Body of pancreas (tissue), 4 donors: ENCODE measurements at regions not wholly inside any gene's neighbourhood (a gene's known extent, or its start where the extent isn't known, plus 50 kb on each side); places are given as distances from the start of the nearest gene placed in this dataset.

ENCODE experiments used
- ATAC-seq: fragments of 150-250 bp; one replicate; pipeline ENCODE4 v1.9.1; 2016
- DNase-seq, 4 donors: peaks; one replicate each; pipeline ENCODE4 v3.0.0-alpha.2; 2019
- H3K27ac ChIP-seq, 4 donors: fragments of 200-600 bp; sonication (generic); 1 replicate in 3 of 4; 2 replicates in 1 of 4; pipeline versions ENCODE4 v1.5.1 to v1.6.1; 2016 to 2019; ENCODE audit warnings: mild to moderate bottlenecking in 1 of 4, mixed read lengths in 1 of 4, moderate library complexity in 1 of 4
- H3K27me3 ChIP-seq, 2 donors: fragments of 200-600 bp; sonication (generic); one replicate each; pipeline ENCODE4 v1.6.0; 2016; ENCODE audit warnings: mild to moderate bottlenecking in 1 of 2
- H3K36me3 ChIP-seq, 2 donors: fragments of 200-600 bp; sonication (generic); replicated peaks in 1 of 2; 2 replicates each; pipeline ENCODE4 v1.5.1; 2016; ENCODE audit warnings: low read depth in 2 of 2; ENCODE audit not compliant: insufficient read depth in 1 of 2
- H3K4me1 ChIP-seq: fragments of 200-600 bp; sonication (generic); one replicate; pipeline ENCODE4 v1.6.0; 2016
- H3K4me3 ChIP-seq, 2 donors: fragments of 200-600 bp; sonication (generic); 1 replicate in 1 of 2; 2 replicates in 1 of 2; pipeline ENCODE4 v1.5.1; 2016 to 2019
- H3K9me3 ChIP-seq, 3 donors: fragments of 200-600 bp; sonication (generic); 1 replicate in 2 of 3; 2 replicates in 1 of 3; pipeline ENCODE4 v1.5.1; 2016
- CTCF ChIP-seq, 7 experiments: fragments of 450-650 bp in 4 of 7; fragments of 200-600 bp in 3 of 7; sonication (generic) in 3 of 7; IDR thresholded peaks; one replicate each; pipeline ENCODE4 v1.5.1; 2016 to 2019; ENCODE audit warnings: antibody characterized with exemption in 7 of 7
- POLR2A ChIP-seq, 3 donors: fragments of 450-650 bp; IDR thresholded peaks; one replicate each; pipeline ENCODE4 v1.6.1; 2016; ENCODE audit warnings: antibody characterized with exemption in 3 of 3, mild to moderate bottlenecking in 2 of 3
- WGBS, 2 donors: methylation state at CpG; one replicate each; pipeline ENCODE4 v1.1.5; 2017; 5-methylcytosine and 5-hydroxymethylcytosine counted together
- intact Hi-C: fragments of 100-400 bp; cut with DNase I; formaldehyde crosslinking; loops from one replicate; pipeline ENCODE4 v1.15.1; 2023

- WGBS, 2 donors, result 51 to 66% methylated on average over 4 of the region's 4 CpGs
- no peak for DNase-seq
Observed at GRCh38 chr11:122062763-122063162, 53.3 kb downstream of the BLID start.

GRCh38 chr11:122059565-122059964, 56.5 kb downstream of the BLID start:
- Histone ChIP-seq H3K27me3 (no peaks in the 10 kb centered on the region), H3K27ac (no peak overlapping the region), H3K4me3 (no peak overlapping the region), H3K4me1 (no peaks in the 10 kb centered on the region), H3K36me3 (no peaks in the 10 kb centered on the region), H3K9me3 (no peaks in the 10 kb centered on the region)
- intact Hi-C loops, result no loop called here
- TF ChIP-seq POLR2A (IDR thresholded peaks at IDR 0.05), result no peak
- TF ChIP-seq CTCF (IDR thresholded peaks at IDR 0.05), result no peak
- DNase-seq (no peak), ATAC-seq (no peak)

More at GRCh38 chr11:122062763-122063162, 53.3 kb downstream of the BLID start:
- no peak for TF ChIP-seq POLR2A (IDR thresholded peaks at IDR 0.05)
- no peak for TF ChIP-seq CTCF (IDR thresholded peaks at IDR 0.05)
- no peak overlapping the region for H3K27ac ChIP-seq
- intact Hi-C loops, result no loop called here
- no peaks in the 10 kb centered on the region for H3K36me3 ChIP-seq
- no peak for ATAC-seq
- no peak overlapping the region for H3K4me3 ChIP-seq
- no peaks in the 10 kb centered on the region for H3K4me1 ChIP-seq
- no peaks in the 10 kb centered on the region for H3K9me3 ChIP-seq
- no peaks in the 10 kb centered on the region for H3K27me3 ChIP-seq

GRCh38 chr11:122050021-122050690, 65.9 kb downstream of the BLID start:
- intact Hi-C loops, result no loop called here
- H3K27ac ChIP-seq, result no peak overlapping the region
- no peak for DNase-seq
- no peaks in the 10 kb centered on the region for H3K4me1 ChIP-seq
- H3K9me3 ChIP-seq, result no peaks in the 10 kb centered on the region
- no peak for ATAC-seq
- no peak for TF ChIP-seq POLR2A (IDR thresholded peaks at IDR 0.05)
- no peak for TF ChIP-seq CTCF (IDR thresholded peaks at IDR 0.05)
- H3K36me3 ChIP-seq, result no peaks in the 10 kb centered on the region
- H3K4me3 ChIP-seq, result no peak overlapping the region
- WGBS, 2 donors, result 65 to 81% methylated on average over 2 of the region's 2 CpGs
- no peaks in the 10 kb centered on the region for H3K27me3 ChIP-seq

GRCh38 chr11:122048401-122048800, 67.6 kb downstream of the BLID start:
- no peak overlapping the region for H3K27ac ChIP-seq
- no peak overlapping the region for H3K4me3 ChIP-seq
- H3K9me3 ChIP-seq, result no peaks in the 10 kb centered on the region
- no peaks in the 10 kb centered on the region for H3K27me3 ChIP-seq
- DNase-seq (no peak), ATAC-seq (no peak)
- 64 to 66% methylated on average over 3 of the region's 3 CpGs for WGBS, 2 donors
- TF ChIP-seq CTCF (IDR thresholded peaks at IDR 0.05) (no peak), POLR2A (IDR thresholded peaks at IDR 0.05) (no peak)
- no peaks in the 10 kb centered on the region for H3K36me3 ChIP-seq
- intact Hi-C loops, result no loop called here
- H3K4me1 ChIP-seq, result no peaks in the 10 kb centered on the region

GRCh38 chr11:122046846-122047245, 69.2 kb downstream of the BLID start:
- TF ChIP-seq POLR2A (IDR thresholded peaks at IDR 0.05), result no peak
- TF ChIP-seq CTCF (IDR thresholded peaks at IDR 0.05), result no peak
- H3K36me3 ChIP-seq, result no peaks in the 10 kb centered on the region

More at GRCh38 chr11:122046846-122047245, 69.2 kb downstream of the BLID start:
- Histone ChIP-seq H3K27me3 (no peaks in the 10 kb centered on the region), H3K27ac (no peak overlapping the region), H3K9me3 (no peaks in the 10 kb centered on the region), H3K4me1 (no peaks in the 10 kb centered on the region), H3K4me3 (no peak overlapping the region)
- DNase-seq, result no peak
- intact Hi-C loops, result no loop called here
- whole genome bisulfite sequencing, 2 donors, result 72 to 77% methylated on average over 6 of the region's 6 CpGs
- no peak for ATAC-seq
